Endothelial cell of umbilical vein (primary cell): ENCODE measurements at regions not wholly inside any gene's neighbourhood (a gene's known extent, or its start where the extent isn't known, plus 50 kb on each side); places are given as distances from the start of the nearest gene placed in this dataset.

Experiments
- BruUV-seq: library from RNA; stranded (reverse); fragments of 400-500 nt; replicated peaks from 2 replicates; lab custom pipeline; 2021; lab: Mats Ljungman, UMichigan
- CTCF ChIA-PET: fragments of 300-600, 350-600 bp; sonication (Branson Sonifier 250); formaldehyde crosslinking; loops from one replicate; lab custom pipeline; 2021; ENCODE audit warnings: antibody characterized with exemption, inconsistent platforms; lab: Charles Lee
- POLR2A ChIA-PET: fragments of 300-600, 350-600 bp; sonication (Branson Sonifier 250); formaldehyde crosslinking; loops from one replicate; lab custom pipeline; 2021; ENCODE audit warnings: antibody characterized with exemption, inconsistent platforms; lab: Charles Lee
- DNase-seq: peaks from one replicate; pipeline ENCODE4 v3.0.0-alpha.2; 2011; ENCODE audit warnings: low read depth, low spot score
- FAIRE-seq: peaks from 2 replicates; lab custom pipeline; 2011; peaks lifted over from hg19 to GRCh38; lab: Jason Lieb, UNC
- H2AFZ ChIP-seq: 2 replicates; pipeline ENCODE4 v1.6.0; 2012; ENCODE audit warnings: low read depth, low read length, control low read depth, inconsistent platforms
- H3K27ac ChIP-seq: 2 replicates; pipeline ENCODE4 v1.5.1; 2011; ENCODE audit warnings: low read depth, mild to moderate bottlenecking, control low read depth, low read length, moderate library complexity; ENCODE audit not compliant: insufficient read depth
- H3K27me3 ChIP-seq, 2 experiments: 2 replicates each; pipeline versions ENCODE4 v1.6.0 to v1.6.1; 2011; ENCODE audit warnings: low read length in 2 of 2, mixed read lengths in 1 of 2; ENCODE audit not compliant: control insufficient read depth in 2 of 2, insufficient read depth in 2 of 2
- H3K36me3 ChIP-seq, 2 experiments: 2 replicates in 1 of 2; 3 replicates in 1 of 2; pipeline ENCODE4 v1.5.1; 2011; ENCODE audit warnings: low read length in 2 of 2, mild to moderate bottlenecking in 1 of 2, moderate library complexity in 1 of 2; ENCODE audit not compliant: control insufficient read depth in 2 of 2, insufficient read depth in 2 of 2; ENCODE audit errors: extremely low read depth in 1 of 2
- H3K4me1 ChIP-seq: 3 replicates; pipeline ENCODE4 v1.5.1; 2011; ENCODE audit warnings: mild to moderate bottlenecking, low read length; ENCODE audit not compliant: control insufficient read depth, insufficient read depth; ENCODE audit errors: extremely low read depth
- H3K4me2 ChIP-seq: 2 replicates; pipeline ENCODE4 v1.6.1; 2011; ENCODE audit warnings: low read length, control low read depth, mixed read lengths; ENCODE audit not compliant: insufficient read depth
- H3K4me3 ChIP-seq, 3 experiments: fragments of 200-600 bp in 1 of 3; sonication (generic), shearing (Covaris generic) in 1 of 3; replicated peaks in 1 of 3; 2 replicates each; pipeline ENCODE4 v1.5.1; 2011 to 2016; ENCODE audit warnings: control low read depth in 3 of 3, low read length in 3 of 3, mild to moderate bottlenecking in 2 of 3, inconsistent platforms in 1 of 3, low read depth in 1 of 3, moderate library complexity in 1 of 3; ENCODE audit not compliant: insufficient read depth in 1 of 3
- H3K79me2 ChIP-seq: 2 replicates; pipeline ENCODE4 v1.6.0; 2012; ENCODE audit warnings: low read length, inconsistent platforms; ENCODE audit not compliant: control insufficient read depth, insufficient read depth
- H3K9ac ChIP-seq: replicated peaks from 2 replicates; pipeline ENCODE3; 2011; ENCODE audit warnings: low read length, control low read depth; ENCODE audit not compliant: insufficient read depth; ENCODE audit errors: extremely low read depth
- H3K9me1 ChIP-seq: replicated peaks from 3 replicates; pipeline ENCODE4 v1.6.0; 2011; ENCODE audit warnings: mild to moderate bottlenecking, low read length; ENCODE audit not compliant: control insufficient read depth, insufficient read depth; ENCODE audit errors: extremely low read depth
- H3K9me3 ChIP-seq: replicated peaks from 2 replicates; pipeline ENCODE4 v1.5.1; 2012; ENCODE audit warnings: low read length, inconsistent platforms; ENCODE audit not compliant: control insufficient read depth, insufficient read depth
- H4K20me1 ChIP-seq: replicated peaks from 2 replicates; pipeline ENCODE3; 2011; ENCODE audit warnings: mild to moderate bottlenecking, low read length; ENCODE audit not compliant: control insufficient read depth, insufficient read depth; ENCODE audit errors: extremely low read depth
- CTCF ChIP-seq, 2 donors: IDR thresholded peaks; 1 replicate in 1 of 2; 2 replicates in 1 of 2; pipeline ENCODE4 v1.5.1; 2011; ENCODE audit warnings: low read length in 2 of 2, mild to moderate bottlenecking in 2 of 2, moderate library complexity in 2 of 2, control low read depth in 1 of 2, inconsistent platforms in 1 of 2, low read depth in 1 of 2; ENCODE audit not compliant: insufficient read depth in 1 of 2; ENCODE audit errors: extremely low read depth in 1 of 2
- EZH2 ChIP-seq: IDR thresholded peaks from 2 replicates; pipeline ENCODE4 v1.6.1; 2012; ENCODE audit warnings: borderline replicate concordance, low read depth, mild to moderate bottlenecking, moderate library complexity, low read length, inconsistent platforms; ENCODE audit not compliant: severe bottlenecking
- FOS ChIP-seq: IDR thresholded peaks from 2 replicates; pipeline ENCODE4 v1.6.1; 2011; ENCODE audit warnings: mild to moderate bottlenecking, low read length, moderate library complexity, borderline replicate concordance; ENCODE audit not compliant: insufficient read depth
- GATA2 ChIP-seq: IDR thresholded peaks from 2 replicates; pipeline ENCODE4 v1.7.0; 2011; ENCODE audit warnings: low read depth, mild to moderate bottlenecking, moderate library complexity, mixed read lengths, low read length; ENCODE audit not compliant: insufficient read length, insufficient read depth
- JUN ChIP-seq: IDR thresholded peaks from 2 replicates; pipeline ENCODE4 v1.6.1; 2011; ENCODE audit warnings: borderline replicate concordance, low read depth; ENCODE audit not compliant: insufficient read length, insufficient read depth
- MYC ChIP-seq: IDR thresholded peaks from one replicate; pipeline ENCODE4 v1.6.1; 2011; ENCODE audit warnings: mild to moderate bottlenecking, low read depth, low read length
- POLR2A ChIP-seq: IDR thresholded peaks from 2 replicates; pipeline ENCODE4 v1.6.1; 2012; ENCODE audit warnings: low read depth, mild to moderate bottlenecking, control low read depth, low read length
- POLR2AphosphoS5 ChIP-seq: IDR thresholded peaks from 2 replicates; pipeline ENCODE4 v1.6.1; 2012; ENCODE audit warnings: low read depth, mild to moderate bottlenecking, control low read depth, low read length, moderate library complexity; ENCODE audit not compliant: insufficient read depth
- dilution Hi-C: fragments of 300-500 bp; cut with MboI; formaldehyde crosslinking; loops from one replicate; pipeline ENCODE4 v1.15.0; 2019; ENCODE audit warnings: low sequenced_read_pairs; ENCODE audit not compliant: extremely low pct_ligation_motif_present
- intact Hi-C: fragments of 100-400 bp; cut with micrococcal nuclease; formaldehyde crosslinking; loops from one replicate; pipeline ENCODE4 v1.10.0; 2022
- TF ChIP-seq, protein P1 (sequence below): IDR thresholded peaks from 2 replicates; pipeline ENCODE4 v1.6.1; 2011; ENCODE audit not compliant: insufficient read depth, insufficient read length

DNA sequence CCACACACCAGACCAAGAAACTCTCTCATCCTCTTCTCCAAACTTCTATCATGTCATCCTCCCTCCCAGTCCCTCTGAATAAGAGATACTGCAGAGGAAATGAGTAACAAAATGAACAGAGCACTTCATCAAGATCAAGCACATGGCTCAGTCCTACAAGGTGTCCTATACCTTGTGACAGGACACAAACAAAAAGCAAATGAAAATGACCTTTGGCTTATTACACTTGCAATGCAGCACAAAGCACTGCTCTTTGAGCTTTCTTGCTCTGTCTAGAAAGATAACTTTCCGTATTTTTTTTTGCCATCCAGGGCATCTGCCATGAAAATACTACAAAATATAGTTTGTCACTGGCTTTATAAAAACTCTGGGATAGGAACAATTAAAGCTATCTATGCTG, 402.7 kb downstream of the HNRNPD start:
- FAIRE-seq (no peak), DNase-seq (no peak)
- Histone ChIP-seq H3K9me1 (no peaks in the 10 kb centered on the region), H4K20me1 (no peaks in the 10 kb centered on the region), H3K9me3 (no peaks in the 10 kb centered on the region), H3K4me1 (no peaks in the 10 kb centered on the region), H3K79me2 (no peaks in the 10 kb centered on the region), H3K27me3 (no peaks in the 10 kb centered on the region), H3K9ac (no peak overlapping the region), H3K4me2 (no peak overlapping the region), H3K4me3 (no peak overlapping the region), H3K27ac (no peak overlapping the region), H2AFZ (no peak overlapping the region), H3K36me3 (no peaks in the 10 kb centered on the region)
- intact Hi-C loops (no loop called here), dilution Hi-C loops (no loop called here)
- ChIA-PET POLR2A (no interaction called here), CTCF (no interaction called here)
- BruUV-seq, result no TSS peak
- no peak for TF ChIP-seq POLR2A
- no peak for TF ChIP-seq CTCF (IDR thresholded peaks at IDR 0.05; ENCODE audit: extremely low read depth in 1 of 2, insufficient read depth in 1 of 2, low read depth in 1 of 2, low read length in 2 of 2)
- no peak for TF ChIP-seq MYC
- TF ChIP-seq EZH2, result no peak

DNA sequence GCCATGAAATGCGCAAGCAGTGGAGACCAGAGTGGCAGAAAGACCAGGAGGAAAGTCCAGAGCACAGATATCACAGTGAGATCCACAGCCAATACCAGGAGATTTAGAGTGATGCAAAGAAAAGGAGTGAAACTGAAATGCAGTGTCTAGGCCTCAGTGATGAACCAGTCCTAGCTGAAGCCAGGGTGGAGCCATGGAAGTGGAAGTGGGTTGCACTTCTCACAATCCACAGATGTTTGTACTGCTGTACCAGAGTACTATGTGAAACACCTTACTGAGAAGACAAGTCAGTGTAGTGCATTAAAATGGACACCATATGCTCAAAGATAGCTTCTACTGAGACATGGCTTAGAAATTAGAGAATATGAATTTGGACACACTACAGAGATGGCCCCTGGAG, 403.3 kb downstream of the HNRNPD start:
- Histone ChIP-seq H4K20me1 (no peaks in the 10 kb centered on the region), H3K27me3 (no peaks in the 10 kb centered on the region), H3K4me1 (no peaks in the 10 kb centered on the region), H3K79me2 (no peaks in the 10 kb centered on the region), H2AFZ (no peak overlapping the region), H3K9me1 (no peaks in the 10 kb centered on the region), H3K27ac (no peak overlapping the region), H3K9me3 (no peaks in the 10 kb centered on the region), H3K4me2 (no peak overlapping the region), H3K36me3 (no peaks in the 10 kb centered on the region), H3K9ac (no peak overlapping the region), H3K4me3 (no peak overlapping the region)
- BruUV-seq, result no TSS peak
- no peak for TF ChIP-seq GATA2
- TF ChIP-seq CTCF (IDR thresholded peaks at IDR 0.05; ENCODE audit: extremely low read depth in 1 of 2, insufficient read depth in 1 of 2, low read depth in 1 of 2, low read length in 2 of 2), result no peak
- no peak for TF ChIP-seq POLR2A
- TF ChIP-seq MYC, result no peak
- TF ChIP-seq, protein P1, sequence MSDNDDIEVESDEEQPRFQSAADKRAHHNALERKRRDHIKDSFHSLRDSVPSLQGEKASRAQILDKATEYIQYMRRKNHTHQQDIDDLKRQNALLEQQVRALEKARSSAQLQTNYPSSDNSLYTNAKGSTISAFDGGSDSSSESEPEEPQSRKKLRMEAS, result no peak
- no peak for TF ChIP-seq POLR2AphosphoS5
- no peak for TF ChIP-seq JUN
- no peak for TF ChIP-seq EZH2
- no peak for TF ChIP-seq FOS
- CTCF ChIA-PET, result no interaction called here
- DNase-seq, result no peak
- POLR2A ChIA-PET, result no interaction called here
- FAIRE-seq, result no peak
- intact Hi-C loops (no loop called here), dilution Hi-C loops (no loop called here)
